Activated T-cell treated with anti-CD3 and anti-CD28 coated beads, Interleukin-2, amount 50 U/mL, for 4 hours (primary cell): ENCODE measurements at regions not wholly inside any gene's neighbourhood (a gene's known extent, or its start where the extent isn't known, plus 50 kb on each side); places are given as distances from the start of the nearest gene placed in this dataset.
"Not testable (repeated sequence)": the region's sequence is repeated elsewhere in the genome, so short reads cannot be mapped to it uniquely, and the experiment has no call there.

Experiments
- ATAC-seq, 2 donors: fragments of 200-7000 bp; cut with Tn5 transposase; one replicate each; pipeline ENCODE4 v1.10.0; 2021
- DNase-seq: peaks from one replicate; pipeline ENCODE4 v3.0.0-alpha.2; 2020
- H3K27me3 Mint-ChIP-seq: one replicate; pipeline ENCODE4 v1.8.0; 2021; ENCODE audit warnings: low read depth, mixed read lengths
- H3K36me3 Mint-ChIP-seq: one replicate; pipeline ENCODE4 v1.8.0; 2022; ENCODE audit warnings: mixed read lengths; ENCODE audit not compliant: insufficient read depth
- H3K4me1 Mint-ChIP-seq: one replicate; pipeline ENCODE4 v1.8.0; 2021; ENCODE audit warnings: low read depth, mixed read lengths
- H3K4me3 Mint-ChIP-seq: one replicate; pipeline ENCODE4 v1.8.0; 2021; ENCODE audit warnings: mild to moderate bottlenecking, moderate library complexity, mixed read lengths
- H3K9me3 Mint-ChIP-seq: one replicate; pipeline ENCODE4 v1.8.0; 2021; ENCODE audit warnings: mixed read lengths

DNA sequence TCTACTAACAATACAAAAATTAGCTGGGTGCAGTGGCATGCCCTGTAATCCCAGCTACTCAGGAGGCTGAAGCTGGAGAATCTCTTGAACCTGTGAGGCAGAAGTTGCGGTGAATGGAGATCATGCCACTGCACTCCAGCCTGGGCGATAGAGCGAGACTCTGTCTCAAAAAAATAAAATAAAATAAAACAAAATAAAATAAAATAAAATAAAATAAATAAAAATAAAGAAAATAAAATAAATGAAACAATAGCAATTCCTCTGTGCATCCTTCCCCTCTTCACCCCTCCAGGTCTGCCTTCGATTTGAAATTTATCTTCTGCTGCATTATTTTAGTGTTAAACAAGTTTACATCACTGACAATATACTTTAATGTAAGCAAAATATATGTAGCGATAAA is 63.0 kb upstream of the UXS1 start:
- Mint-ChIP-seq H3K9me3 (no peaks in the 10 kb centered on the region), H3K4me3 (no peak overlapping the region), H3K27me3 (peaks cover 2% of the 10 kb centered on the region), H3K36me3 (no peaks in the 10 kb centered on the region), H3K4me1 (no peaks in the 10 kb centered on the region)
- DNase-seq (no peak), ATAC-seq (no peak)

DNA sequence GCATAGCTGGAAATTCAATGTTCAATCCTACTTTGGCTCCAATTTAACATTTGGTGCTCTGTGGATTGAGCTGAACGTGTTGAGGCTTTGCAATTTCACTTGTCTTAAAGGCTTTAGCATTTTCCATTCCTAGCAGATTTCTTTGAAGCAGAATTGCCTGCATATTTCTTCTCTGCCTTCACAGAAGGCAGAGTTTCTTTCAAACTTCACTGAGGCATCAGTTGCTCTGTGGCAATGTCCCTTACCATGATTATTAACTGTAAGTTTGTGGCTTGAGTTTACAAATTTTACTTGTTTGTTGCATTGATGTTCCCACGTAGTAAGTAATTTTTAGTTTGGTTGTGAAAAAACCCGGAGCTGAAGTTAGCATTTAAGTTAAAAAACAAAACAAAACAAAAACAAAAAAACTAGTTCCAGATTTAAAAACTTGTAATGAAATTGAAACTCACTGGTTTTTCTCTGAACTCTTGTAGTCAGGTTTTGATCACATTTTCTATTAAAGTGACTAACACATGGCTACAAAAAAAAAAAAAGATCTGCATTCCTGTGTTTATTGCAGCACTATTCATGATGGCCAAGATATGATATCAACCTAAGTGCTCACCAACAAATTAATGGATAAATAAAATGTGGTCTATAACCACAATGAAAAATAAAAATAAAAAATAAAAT is 55.2 kb upstream of the UXS1 start:
- DNase-seq, H3K9me3 Mint-ChIP-seq, ATAC-seq, H3K36me3 Mint-ChIP-seq, H3K4me1 Mint-ChIP-seq, H3K4me3 Mint-ChIP-seq, H3K27me3 Mint-ChIP-seq: not testable (repeated sequence)

DNA sequence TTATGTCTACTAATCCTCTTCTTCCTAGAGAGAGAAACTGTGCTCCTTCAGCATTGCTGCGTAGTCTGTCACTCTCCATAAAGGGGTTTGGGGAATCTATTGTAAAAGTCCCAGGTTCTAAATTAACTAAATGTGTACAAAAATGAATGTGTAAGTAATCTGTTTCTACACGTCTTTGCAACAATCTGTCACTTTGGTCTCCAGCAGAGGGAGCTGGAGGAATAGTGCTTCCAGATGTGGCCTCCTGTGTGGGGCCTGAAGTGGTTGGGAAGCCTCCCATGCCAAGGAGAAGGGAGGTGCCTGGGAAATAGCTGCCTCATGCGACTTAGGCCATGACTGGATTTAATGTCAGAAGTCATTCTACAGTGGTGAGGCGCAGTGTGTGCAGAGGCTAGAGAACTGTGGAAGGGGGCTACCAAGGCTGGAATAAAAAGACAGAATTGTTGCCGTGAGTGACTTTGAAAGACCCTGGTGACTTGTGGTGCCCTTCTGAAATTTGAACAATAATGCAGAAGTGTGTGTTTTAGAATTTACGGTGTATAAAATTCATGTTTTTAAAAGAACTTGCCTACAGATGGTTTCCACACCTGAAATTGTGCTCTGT is 54.5 kb upstream of the UXS1 start:
- H3K4me1 Mint-ChIP-seq, H3K27me3 Mint-ChIP-seq, H3K36me3 Mint-ChIP-seq, H3K4me3 Mint-ChIP-seq, H3K9me3 Mint-ChIP-seq, DNase-seq, ATAC-seq: not testable (repeated sequence)
